ENCODE measurements at regions not wholly inside any gene's neighbourhood (a gene's known extent, or its start where the extent isn't known, plus 50 kb on each side); places are given as distances from the start of the nearest gene placed in this dataset.

DNA sequence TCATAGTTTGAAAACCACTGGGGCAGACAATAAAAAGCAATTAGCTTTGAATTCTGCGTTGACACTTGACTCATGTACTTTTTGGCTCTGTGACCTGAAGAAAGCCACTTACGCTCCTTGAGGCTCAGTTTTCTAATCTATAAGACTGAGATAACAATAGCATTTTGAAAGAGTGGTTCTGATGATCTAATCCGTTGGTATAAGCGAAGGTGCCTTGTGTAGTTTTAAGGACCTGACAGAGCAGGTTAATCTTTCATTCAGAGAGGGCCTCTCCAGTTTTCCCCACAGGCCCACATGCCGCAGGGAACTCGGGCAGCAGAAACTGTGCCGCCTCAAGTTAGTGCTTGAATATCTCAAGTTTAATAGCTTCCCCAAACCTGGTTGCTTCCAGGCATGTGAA, 306.0 kb upstream of the GBE1 start:
- no peak for DNase-seq

DNA sequence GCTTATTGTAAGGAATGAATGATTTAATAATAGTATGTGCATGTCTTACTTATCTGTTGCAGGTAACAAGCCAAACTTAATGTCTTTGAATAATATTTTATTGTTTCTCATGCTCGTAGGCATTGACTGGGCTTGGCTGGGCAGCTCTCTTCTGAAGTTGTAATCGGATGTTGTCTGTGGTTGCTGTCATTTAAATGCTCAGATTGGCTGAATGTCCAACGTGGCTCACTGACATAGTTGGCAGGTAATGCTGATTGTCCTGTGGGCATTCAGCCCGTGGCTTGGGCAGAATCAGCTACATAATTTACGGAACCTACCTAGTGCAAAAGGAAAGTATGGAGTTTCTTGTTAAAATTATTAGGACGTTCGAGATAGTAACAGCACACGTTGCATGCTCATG, 297.4 kb upstream of the GBE1 start:
- DNase-seq: no peak

DNA sequence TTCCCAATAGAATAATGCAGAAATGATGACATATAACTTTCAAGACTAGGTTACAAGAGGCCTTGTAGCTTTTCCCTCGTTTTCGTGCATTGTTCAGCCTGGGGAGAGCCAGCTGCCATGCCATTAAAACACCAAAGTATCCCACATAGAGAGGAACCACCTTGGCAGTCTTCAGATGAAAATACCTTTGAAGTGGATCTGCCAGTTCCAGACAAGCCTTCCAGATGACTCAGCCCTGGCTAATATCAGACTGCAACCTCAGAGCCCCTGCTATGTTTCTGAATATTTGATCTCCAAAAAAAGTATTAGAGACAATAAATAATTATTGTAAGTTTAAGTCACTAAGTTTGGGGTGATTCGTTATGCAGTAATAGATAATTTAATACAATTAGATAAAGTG, 294.3 kb upstream of the GBE1 start:
- no peak for DNase-seq

- no peak for DNase-seq
Observed at GRCh38 chr3:82054849-82055248, 293.4 kb upstream of the GBE1 start.

- DNase-seq: no peak
Observed at GRCh38 chr3:82053236-82053635, 291.8 kb upstream of the GBE1 start.

DNA sequence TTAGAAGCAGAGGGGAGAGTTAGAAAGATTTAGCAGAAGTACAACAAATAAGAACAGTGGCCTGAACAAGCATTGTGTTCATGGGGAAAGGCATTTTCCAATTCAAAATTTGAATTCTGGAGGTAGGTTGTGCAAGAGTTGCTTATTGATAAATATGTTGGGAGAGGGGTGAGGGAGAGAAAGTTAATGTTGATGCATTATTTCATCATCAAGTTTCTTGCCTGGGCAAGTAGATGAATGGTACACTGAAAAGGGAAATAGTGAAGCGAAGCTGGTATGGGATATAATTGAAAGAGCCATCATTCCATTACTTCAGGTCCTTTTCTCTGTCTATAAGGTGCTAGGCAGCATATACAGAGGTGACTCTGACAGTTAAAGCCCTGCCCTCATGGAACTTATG, 288.9 kb upstream of the GBE1 start:
- DNase-seq: no peak

- DNase-seq: no peak
Observed at GRCh38 chr3:82048711-82049110, 287.3 kb upstream of the GBE1 start.

DNA sequence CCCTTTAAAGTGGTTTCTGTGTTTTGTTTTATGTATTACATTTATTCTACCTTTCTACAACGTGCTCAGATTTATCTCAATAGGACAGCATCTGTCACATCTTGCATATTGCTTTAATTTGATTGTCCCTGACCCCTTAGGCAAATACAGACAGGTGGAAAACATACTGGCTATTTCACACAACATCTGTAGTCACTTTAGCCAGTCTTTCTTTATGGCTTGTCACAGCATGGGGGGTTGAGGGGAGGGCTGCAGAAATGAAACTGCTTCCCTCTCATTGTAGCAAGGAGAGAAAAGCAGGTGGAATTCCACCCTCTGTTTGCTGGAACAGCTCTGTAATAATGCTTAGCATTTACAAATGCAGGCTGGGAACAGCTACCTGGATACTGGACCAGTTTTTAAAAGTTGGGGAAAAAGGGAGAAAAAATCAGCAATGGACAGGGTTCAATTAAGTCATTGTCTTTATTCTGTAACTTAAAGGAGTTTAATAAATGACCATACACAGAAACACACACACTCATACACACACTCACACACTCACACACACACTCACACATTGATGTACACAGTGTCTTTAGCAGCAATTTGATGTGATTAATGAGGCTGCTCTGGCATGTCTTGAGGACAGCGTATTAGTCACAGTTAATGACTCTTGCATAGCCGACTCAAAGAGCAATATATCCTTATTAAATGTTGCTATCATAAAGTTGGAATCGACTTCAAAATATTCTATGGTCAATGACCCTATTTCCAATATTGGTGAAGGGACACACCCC, 283.7 kb upstream of the GBE1 start:
- DNase-seq: no peak

GRCh38 chr3:82038556-82038955, 277.1 kb upstream of the GBE1 start:
- no peak for DNase-seq

GRCh38 chr3:82033186-82033585, 271.7 kb upstream of the GBE1 start:
- DNase-seq: no peak

- DNase-seq: no peak
Observed at GRCh38 chr3:82031596-82031995, 270.2 kb upstream of the GBE1 start.

- DNase-seq: no peak
Observed at GRCh38 chr3:82030916-82031315, 269.5 kb upstream of the GBE1 start.

- DNase-seq: no peak
Observed at GRCh38 chr3:82022836-82023235, 261.4 kb upstream of the GBE1 start.

DNA sequence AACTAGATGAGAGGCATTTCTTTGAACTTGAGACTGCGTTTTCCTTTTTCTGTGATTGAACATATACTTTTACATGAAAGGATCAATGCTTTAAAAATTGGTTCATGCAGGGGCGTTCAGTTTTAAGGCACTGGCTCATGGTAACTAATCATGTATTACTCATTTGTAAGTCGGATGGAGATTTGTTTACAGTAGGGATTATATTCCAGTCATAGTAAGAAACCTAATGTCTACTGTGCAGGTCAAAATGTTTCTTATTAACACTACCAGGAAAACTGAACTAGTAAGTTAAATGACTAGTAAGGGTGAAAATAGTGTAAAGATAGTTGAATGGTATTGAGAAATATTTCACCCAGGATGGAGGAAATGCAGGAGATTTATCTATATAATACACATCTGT, 258.8 kb upstream of the GBE1 start:
- DNase-seq: no peak

- DNase-seq: no peak
Observed at GRCh38 chr3:82015241-82015640, 253.8 kb upstream of the GBE1 start.

DNA sequence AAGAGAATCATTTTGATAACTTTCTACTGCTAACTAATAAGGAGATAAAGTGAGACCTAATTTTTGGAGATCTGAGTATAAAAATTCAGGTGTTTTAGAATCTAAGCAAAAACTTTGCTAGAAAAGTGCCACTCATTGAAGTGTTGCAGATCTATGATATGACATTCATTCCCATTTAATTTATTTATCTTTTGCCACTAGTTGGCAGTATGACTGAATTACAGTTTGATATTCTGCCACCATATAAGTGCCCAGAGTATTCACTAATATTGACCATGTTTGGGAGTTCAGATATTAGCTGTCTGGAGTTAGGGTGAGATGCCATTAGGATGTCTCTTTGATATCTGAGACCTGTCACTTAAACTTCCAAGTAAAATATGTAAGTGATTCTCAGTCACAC, 251.3 kb upstream of the GBE1 start:
- no peak for DNase-seq

DNA sequence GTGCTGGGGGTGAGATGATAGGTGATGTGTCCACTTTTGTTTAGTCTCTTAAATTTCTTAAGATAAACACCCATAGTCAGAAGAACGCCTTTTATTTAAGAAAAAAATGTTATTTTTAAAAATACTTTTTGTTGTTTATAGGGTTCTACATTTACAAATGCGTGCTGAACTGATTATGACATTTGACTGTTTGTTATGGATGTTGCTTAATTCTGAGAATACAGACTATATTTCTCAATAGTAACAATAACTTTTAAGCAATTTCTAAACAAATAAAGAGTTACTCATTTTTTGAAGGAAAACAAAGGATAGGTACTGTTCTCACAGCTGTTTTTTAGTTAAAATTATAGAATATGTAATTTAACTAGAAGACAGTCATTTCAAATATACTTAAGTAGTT, 249.9 kb upstream of the GBE1 start:
- DNase-seq: no peak

DNA sequence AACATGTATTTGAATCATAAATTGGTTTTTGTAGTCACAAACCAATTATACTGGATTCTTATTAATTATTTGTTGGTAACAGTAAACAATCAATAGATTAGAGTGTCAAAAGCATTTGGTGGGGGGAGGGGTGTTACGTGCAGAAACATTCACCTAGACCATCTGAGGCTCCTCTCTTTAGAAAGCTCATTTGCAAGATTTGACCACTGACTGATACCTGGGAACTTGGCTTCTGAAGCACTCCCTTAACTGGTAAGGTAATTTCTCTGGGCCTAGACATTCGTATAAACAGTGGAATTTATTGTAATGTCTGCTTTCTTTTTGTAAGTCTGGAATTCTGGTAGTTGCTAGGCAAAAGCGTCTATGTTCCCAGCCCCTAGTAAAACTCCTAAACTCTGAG, 243.8 kb upstream of the GBE1 start:
- DNase-seq: no peak

DNA sequence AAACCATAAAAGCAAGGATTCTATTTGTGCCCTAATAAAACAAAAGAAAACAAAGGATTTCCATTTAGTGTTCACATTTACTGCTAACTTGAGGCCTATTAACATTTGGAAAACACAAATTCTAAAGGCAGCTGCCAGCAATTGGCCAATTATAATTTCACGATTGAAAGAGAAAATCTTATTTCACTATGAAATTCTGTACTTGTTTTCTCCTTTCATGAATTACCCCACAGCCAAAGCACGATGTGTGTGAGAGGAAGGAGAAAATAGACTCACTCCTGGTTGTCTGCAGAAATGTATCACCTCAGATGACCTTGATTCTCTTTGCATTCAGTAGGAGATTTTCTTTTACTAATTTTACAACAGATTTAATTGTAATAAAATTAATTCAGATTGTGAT, 242.8 kb upstream of the GBE1 start:
- DNase-seq: no peak

DNA sequence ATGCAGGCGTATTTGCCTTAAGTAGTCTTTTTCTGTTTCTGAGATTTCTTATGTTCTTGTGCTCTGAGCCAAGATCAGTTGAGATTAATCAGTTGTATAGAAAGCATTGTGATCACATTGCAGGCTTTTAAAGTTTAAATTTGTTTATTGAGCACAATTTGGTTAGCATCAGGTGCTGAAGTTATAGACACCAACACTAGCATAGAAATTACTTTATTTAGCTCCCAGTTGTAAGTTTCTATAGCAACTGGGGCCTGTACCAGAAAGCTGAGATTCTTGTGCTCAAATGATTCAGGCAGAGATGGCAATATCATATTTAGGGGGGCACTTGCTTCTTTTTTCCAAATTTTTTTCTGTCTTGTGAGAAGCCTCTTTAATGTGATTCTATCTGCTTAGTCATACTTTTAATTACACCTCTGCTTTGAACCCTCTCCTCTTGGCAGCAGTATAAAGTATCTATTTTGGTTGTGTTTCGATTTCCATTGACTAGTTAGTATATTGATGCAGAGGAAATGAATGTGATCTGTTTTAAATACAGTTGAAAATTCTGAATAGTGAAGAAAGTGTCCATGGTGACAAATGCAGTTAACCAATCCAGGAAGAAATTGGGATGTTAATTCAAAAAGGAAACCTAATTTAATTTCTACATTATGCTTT, 241.7 kb upstream of the GBE1 start:
- no peak for DNase-seq

GRCh38 chr3:82002491-82002890, 241.0 kb upstream of the GBE1 start:
- no peak for DNase-seq

DNA sequence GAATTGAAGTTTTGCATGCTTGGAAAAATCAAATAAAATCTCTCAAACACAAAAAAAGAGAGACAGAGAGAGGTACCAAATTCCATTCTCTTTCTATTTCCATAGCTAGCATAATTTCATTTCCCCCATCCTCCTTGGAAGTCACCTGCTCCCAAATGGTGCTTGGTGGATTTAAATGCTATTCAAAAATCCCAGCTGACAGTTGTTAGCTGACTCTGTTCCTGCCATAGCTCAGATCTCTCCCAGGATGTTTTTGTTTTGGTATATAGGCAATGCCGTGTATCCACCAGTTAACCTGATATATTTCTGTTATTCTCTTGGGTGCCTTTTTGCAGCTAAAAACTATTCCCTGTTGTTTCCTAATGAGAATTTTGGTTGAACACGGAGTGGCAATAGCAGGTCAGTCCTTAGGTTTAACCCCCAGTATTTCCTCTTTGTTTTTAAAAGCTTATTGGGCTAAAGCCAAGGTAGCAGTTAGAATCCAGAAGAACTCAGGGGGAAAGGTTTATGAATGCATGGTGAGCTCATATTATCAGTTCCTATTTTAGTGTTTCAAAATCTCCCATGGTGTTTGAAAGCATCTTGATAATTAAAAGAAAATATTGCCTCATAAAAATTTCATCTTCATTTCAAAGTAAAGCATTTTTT, 240.0 kb upstream of the GBE1 start:
- DNase-seq: no peak

- no peak for DNase-seq
Observed at GRCh38 chr3:82000773-82001172, 239.3 kb upstream of the GBE1 start.

GRCh38 chr3:82000350-82000749, 238.9 kb upstream of the GBE1 start:
- DNase-seq: no peak
